GM21786 (cell line): ENCODE measurements at regions not wholly inside any gene's neighbourhood (a gene's known extent, or its start where the extent isn't known, plus 50 kb on each side); places are given as distances from the start of the nearest gene placed in this dataset.

Experiments used
- ATAC-seq: cut with Tn5 transposase; IDR thresholded peaks from one replicate; pipeline ENCODE4 v1.9.1; 2021; ENCODE audit not compliant: unreplicated experiment

GRCh38 chr20:40591119-40591518 lies 97.9 kb downstream of the MAFB start:
- no peak for ATAC-seq

GRCh38 chr20:40589581-40589980 lies 99.5 kb downstream of the MAFB start:
- ATAC-seq = no peak

DNA sequence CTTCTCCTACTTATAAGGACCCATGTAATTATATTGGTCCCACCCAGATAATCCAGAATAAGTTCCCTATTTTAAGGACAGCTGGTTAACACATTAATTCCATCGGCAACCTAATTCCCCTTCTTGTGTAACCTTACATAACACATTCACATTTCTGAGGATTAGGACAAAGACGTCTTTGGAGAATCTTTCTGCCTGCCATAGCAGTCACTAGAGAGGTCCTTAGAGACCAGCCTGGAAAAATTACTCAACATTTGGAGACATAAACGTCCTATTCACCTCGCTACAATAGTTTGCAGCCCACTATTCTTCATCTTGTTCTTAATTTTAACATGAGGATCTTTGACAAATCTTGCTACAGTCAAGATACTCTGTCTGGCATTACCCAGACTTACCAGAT lies 100.1 kb downstream of the MAFB start:
- ATAC-seq = no peak

- no peak for ATAC-seq
Observed at GRCh38 chr20:40587038-40587437, 102.0 kb downstream of the MAFB start.

- ATAC-seq = no peak
Observed at GRCh38 chr20:40584130-40584809, 104.8 kb downstream of the MAFB start.

DNA sequence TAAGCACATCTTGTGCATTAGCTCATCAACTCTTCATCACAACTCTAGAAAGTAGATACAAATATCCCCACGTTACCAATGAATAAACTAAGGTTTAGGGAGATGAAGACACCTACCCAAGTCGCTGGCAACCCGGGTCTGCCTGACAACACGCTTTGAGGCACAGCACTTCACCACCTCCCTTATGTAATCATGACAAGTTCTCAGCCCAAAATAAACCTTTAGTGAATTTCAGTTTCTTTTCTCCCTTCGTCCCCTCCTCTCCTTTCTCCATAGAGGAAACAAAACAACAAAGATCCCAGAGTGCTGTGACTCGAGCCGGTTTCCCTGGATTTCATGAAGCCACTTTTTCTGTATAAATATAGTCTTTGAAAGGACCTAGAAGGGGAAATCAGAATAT lies 105.4 kb downstream of the MAFB start:
- no peak for ATAC-seq

DNA sequence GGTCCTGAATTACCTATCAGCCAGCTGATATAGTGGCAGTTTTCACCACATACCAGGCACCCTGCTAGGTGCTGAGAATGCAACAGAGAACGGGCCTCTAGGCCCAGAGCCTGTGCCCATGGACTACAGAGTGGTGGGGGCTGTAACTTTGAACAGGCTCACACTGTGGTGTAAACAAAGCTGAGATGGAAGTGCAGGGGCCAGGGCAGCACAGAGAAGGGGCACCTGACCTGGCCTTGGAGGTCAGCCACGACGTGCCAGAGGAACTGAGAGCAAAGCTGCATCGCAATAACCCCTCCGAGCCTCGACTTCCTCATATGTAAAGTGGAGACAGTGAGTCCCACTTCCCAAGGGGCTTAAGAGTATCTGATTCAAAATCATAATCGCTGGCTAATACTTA lies 105.8 kb downstream of the MAFB start:
- ATAC-seq = no peak

GRCh38 chr20:40582531-40582930 lies 106.5 kb downstream of the MAFB start:
- no peak for ATAC-seq

DNA sequence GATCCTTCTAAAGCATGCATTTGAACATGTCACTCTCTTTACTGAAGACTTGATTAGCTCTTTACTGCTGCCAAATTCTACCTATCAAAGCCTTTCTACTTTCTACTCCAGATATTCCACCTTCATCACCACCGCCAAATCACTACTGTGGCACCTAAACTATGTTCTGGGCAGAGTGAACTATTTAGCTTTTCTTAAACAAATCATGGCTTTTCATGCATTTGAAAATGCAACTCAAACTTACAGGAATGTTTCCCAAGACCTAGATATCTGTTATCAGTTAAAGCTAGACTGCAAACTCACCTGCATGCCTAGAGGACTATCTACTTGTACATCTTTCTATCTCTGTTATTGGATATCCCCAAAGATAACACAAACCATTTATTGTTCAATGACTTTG lies 109.3 kb downstream of the MAFB start:
- no peak for ATAC-seq

DNA sequence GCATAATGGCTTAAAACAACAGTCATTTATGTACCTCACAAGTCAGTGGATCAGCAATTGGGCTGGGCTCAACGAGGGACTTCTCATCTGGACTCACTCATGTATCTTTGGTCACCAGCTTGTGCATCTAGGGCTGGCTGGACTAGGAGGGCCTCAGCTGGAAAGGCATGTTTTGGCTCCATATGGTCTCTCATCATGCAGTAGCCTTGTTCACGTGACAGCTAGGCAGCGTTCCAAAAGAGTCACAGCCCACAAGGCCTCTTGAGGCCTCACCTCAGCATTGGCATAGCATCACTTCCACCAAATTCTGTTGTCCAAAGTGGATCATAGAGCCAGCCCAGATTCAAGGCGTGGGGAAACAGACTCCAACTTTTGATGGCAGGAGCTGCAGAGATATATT lies 110.1 kb downstream of the MAFB start:
- ATAC-seq = no peak

GRCh38 chr20:40575851-40576250 lies 113.2 kb downstream of the MAFB start:
- ATAC-seq = no peak

GRCh38 chr20:40572251-40572650 lies 116.8 kb downstream of the MAFB start:
- no peak for ATAC-seq

DNA sequence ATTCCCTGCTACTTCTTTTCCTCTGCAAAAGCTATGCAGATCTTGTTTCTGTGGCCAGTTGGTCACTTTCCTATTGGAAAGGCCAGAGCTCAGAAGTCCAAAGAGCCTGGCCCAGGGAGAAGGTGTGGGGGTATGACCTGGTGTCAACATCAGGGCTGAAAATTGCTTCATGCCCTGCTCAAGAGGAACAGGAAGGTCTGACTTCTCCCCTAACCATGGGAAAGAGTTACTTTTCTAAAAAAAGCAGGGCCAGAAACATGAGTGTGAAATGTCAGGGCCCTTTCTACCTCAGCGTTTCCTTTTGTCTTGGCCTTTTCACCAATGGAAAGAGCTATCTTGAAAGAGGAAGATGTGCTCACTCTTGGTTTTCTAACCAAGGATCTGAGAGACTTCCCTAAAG lies 117.4 kb downstream of the MAFB start:
- no peak for ATAC-seq

DNA sequence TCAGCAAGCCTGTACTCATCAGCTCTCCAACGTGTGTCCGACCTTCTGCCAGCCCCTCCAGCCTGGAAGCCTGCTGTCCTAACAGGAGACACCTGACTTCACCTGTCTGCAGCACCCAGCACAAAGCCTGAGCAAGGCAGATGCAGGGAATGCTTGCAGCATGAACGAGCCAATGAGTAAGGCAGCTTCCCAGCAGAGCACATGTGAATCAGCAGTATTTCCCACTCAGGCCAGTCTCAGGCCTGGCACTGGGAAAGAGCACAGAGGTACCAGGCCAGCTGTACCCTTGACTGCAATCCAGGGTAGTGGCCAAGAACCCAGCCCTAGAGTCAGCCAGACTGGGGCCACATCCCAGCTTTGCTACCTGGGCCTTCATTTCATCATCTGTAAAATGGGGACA lies 120.8 kb downstream of the MAFB start:
- ATAC-seq = no peak

DNA sequence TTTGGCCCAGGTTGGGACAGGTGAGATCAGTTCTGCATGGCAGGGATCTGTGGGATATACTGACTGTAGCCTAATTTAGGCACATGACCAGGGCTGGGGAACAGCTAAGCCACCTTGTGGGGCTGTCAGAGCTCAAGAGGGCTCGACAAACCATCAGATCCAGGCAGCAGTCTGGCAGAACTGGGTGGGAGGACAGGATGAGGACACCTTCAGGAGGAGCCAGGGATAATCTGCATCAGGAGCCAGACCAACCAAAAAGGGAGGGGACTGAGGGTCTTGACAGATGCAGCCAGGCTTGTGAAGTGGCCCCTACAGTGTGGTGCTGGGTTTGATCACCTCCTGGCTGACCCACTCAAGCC lies 123.4 kb downstream of the MAFB start:
- no peak for ATAC-seq

DNA sequence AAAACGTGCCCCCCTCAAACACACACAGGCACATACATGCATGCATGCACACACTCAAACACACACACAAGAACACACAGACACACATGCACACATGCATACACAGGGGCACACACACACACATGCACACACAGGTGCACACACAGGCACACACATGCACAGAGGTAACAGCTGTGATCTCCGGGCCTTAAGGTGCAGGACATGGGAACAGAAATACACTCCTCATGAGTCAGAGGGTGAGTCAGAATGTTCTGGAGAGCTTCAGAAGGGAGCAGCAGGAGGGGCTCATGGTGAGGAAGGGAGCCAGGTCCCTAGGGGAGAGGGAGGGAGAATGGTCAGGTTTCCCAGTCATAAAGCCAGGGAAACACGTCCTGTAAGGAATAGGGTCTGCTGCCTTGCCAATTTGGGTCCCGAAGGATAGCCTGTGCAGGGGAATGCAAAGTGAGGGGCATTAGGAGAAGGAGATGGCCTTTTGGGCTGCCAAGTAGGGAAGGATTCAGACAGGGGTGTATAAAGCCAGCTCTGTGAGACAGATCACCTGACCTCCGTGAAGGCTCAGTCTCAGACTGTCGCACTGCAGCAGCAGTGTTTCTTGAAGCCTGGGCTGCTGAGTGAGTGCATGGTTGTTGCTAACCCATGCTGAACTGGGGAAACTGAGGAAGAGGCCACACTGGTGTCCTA lies 123.9 kb downstream of the MAFB start:
- no peak for ATAC-seq

DNA sequence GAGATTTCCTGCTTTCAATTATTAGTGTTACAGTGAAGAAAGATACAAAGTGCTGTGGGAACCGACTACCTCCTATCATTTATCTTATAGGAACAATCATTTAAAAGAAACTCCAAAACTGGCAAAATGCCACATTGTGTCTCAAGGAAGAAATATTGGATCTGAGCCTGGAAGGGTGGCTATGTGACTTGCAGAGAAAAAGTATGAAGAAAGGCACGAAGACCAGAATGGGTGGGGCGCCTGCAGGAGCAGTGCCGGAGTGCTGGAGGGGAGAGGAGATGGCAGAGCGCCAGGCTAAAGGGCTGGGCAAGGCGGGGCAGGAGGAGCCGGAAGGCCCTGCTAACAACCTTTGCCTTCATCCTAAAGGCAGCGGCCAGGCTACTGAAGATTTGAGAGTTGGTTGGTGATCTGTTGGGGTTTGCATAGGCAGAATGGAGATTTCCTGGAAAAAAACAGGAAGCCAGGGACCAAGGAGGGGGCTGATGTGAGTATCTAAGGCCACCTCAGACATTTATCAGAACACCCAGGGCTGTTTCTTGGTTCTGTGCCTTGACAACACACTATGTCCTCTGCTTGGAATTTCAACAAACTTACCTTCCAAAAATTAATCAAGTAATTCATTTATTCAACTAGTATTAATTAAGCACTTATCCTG lies 125.6 kb downstream of the MAFB start:
- ATAC-seq = no peak

DNA sequence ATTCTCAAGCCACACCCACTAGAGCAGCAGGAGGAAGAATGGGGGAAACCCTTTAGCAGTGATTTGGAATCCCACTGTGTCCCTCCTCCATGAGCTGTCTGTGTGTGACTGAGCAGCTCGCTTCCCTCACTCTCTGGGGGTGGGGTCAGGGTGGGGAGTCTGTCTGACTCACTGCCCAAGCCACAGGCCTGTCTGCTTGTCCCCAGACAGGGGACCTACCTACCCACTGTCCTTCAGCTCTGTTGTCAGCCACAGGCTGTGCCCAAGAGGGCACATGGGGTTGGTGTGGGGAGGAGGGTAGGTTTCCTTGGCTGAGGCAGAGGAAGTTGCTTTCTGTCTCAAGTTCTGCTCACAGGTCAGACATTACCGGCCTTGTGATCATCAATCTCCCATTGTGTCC lies 127.0 kb downstream of the MAFB start:
- no peak for ATAC-seq

DNA sequence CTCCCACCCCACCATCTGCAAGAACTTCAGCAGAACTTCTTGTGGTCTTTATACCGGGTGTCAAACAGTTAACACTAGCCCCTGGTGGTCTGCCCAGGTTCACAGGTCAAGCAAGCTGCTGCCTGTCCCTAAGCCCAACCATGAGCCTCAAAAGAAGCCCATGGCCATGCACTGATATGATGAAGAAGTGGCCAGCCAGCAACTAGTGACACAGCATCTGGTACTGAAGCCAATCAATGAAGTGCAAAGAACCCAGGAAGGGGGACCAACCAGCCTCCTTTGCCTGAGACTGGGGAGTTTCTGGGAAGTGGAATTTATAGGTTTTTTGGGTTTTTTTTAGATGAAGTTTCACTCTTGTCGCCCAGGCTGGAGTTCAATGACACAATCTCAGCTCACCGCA lies 127.8 kb downstream of the MAFB start:
- ATAC-seq = no peak

- no peak for ATAC-seq
Observed at GRCh38 chr20:40558212-40558611, 130.8 kb downstream of the MAFB start.

DNA sequence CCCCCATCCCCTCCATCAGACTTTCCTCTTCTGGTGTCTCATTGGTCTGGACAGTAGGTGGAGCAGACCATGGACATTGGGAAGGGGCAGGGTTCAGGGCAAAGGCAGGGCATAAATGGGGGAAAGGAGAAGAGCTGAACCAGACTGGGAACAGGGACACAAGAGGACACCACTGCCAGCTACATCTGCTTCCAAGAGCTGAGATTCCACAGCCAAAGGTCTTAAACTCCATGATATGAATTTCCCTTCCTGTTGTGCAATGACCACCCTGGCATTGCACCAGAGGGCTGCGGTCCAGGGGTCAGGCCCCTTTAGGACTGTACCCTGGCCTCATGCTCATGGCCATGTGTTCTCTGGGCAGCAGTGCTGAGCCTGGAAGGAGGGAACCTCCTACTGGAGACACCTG lies 137.9 kb downstream of the MAFB start:
- ATAC-seq = no peak

GRCh38 chr20:40547483-40548091 lies 141.4 kb downstream of the MAFB start:
- ATAC-seq = no peak
